Right lobe of liver (tissue), 6 donors: ENCODE measurements at regions not wholly inside any gene's neighbourhood (a gene's known extent, or its start where the extent isn't known, plus 50 kb on each side); places are given as distances from the start of the nearest gene placed in this dataset.

Experiments used
- ATAC-seq, 4 donors: fragments of 200-7000 bp; cut with Tn5 transposase; one replicate each; pipeline ENCODE4 v1.9.1; 2020; ENCODE audit warnings: mild to moderate bottlenecking in 4 of 4, moderate library complexity in 4 of 4
- DNase-seq, 3 donors: peaks; one replicate each; pipeline ENCODE4 v3.0.0-alpha.2; 2020
- H3K27ac ChIP-seq, 3 donors: fragments of 200-600 bp; one replicate each; pipeline ENCODE4 v1.8.0; 2022
- H3K27me3 ChIP-seq, 2 donors: fragments of 200-600 bp; one replicate each; pipeline ENCODE4 v1.8.0; 2022
- H3K36me3 ChIP-seq, 4 donors: fragments of 200-600 bp; sonication (generic) in 1 of 4; one replicate each; pipeline versions ENCODE4 v1.5.1 to v1.8.0; 2017 to 2022; ENCODE audit warnings: control low read depth in 1 of 4
- H3K4me1 ChIP-seq, 4 donors: fragments of 200-600 bp; sonication (generic) in 1 of 4; one replicate each; pipeline versions ENCODE4 v1.5.1 to v1.8.0; 2017 to 2022; ENCODE audit warnings: control low read depth in 1 of 4
- H3K4me3 ChIP-seq, 3 donors: fragments of 200-600 bp; one replicate each; pipeline ENCODE4 v1.8.0; 2022
- H3K9me3 ChIP-seq, 4 donors: fragments of 200-600 bp; sonication (generic) in 1 of 4; one replicate each; pipeline versions ENCODE4 v1.5.1 to v1.8.0; 2017 to 2022; ENCODE audit warnings: control low read depth in 1 of 4
- CTCF ChIP-seq, 4 donors: fragments of 200-600 bp in 3 of 4; fragments of 450-650 bp in 1 of 4; IDR thresholded peaks; one replicate each; pipeline versions ENCODE4 v1.5.1 to v1.8.0; 2016 to 2022; ENCODE audit warnings: antibody characterized with exemption in 4 of 4, mild to moderate bottlenecking in 2 of 4
- POLR2A ChIP-seq: fragments of 450-650 bp; IDR thresholded peaks from one replicate; pipeline ENCODE4 v1.6.1; 2017; ENCODE audit warnings: antibody characterized with exemption, mild to moderate bottlenecking
- WGBS: methylation state at CpG from one replicate; pipeline ENCODE4 v1.1.6; 2018; ENCODE audit warnings: low coverage, low lambda C conversion rate; ENCODE audit not compliant: insufficient coverage; ENCODE audit errors: missing lambda C conversion rate; 5-methylcytosine and 5-hydroxymethylcytosine counted together
- intact Hi-C, 2 donors: fragments of 100-400 bp; cut with DNase I; formaldehyde crosslinking; loops; one replicate each; pipeline versions ENCODE4 v1.11.2 to v1.14.1; 2022
- donor health status: DM: no; HTN: yes; CAD: no.
- donor health status: DM: no; HTN: no; CAD: no.
- donor health status: DM: no; HTN: no; CAD: no.
- donor health status: DM: no; HTN: yes; CAD: no.
- donor health status: DM: no; HTN: yes; CAD: no.

GRCh38 chr7:155943251-155943899 is 131.1 kb upstream of the SHH start:
- Histone ChIP-seq H3K27ac (no peak overlapping the region), H3K27me3 (no peaks in the 10 kb centered on the region), H3K9me3 (peaks cover 0 to 5% (median 0%) of the 10 kb centered on the region in 4 donors), H3K4me1 (no peaks in the 10 kb centered on the region), H3K36me3 (no peaks in the 10 kb centered on the region), H3K4me3 (no peak overlapping the region)
- 69% methylated on average over 5 of the region's 6 CpGs for WGBS
- intact Hi-C loops: no loop called here
- no peak for ATAC-seq
- TF ChIP-seq POLR2A (no peak), CTCF (IDR thresholded peaks at IDR 0.05) (no peak)
- no peak for DNase-seq

GRCh38 chr7:155942226-155942950 is 130.1 kb upstream of the SHH start:
- 63% methylated on average over 4 of the region's 20 CpGs for WGBS
- H3K36me3 ChIP-seq: no peaks in the 10 kb centered on the region
- H3K9me3 ChIP-seq: peaks cover 0 to 5% (median 0%) of the 10 kb centered on the region in 4 donors
- H3K27me3 ChIP-seq: no peaks in the 10 kb centered on the region
- intact Hi-C loops: no loop called here
- no peak for TF ChIP-seq CTCF (IDR thresholded peaks at IDR 0.05)
- TF ChIP-seq POLR2A: no peak
- H3K4me3 ChIP-seq: no peak overlapping the region
- DNase-seq (no peak), ATAC-seq (no peak)
- H3K4me1 ChIP-seq: no peaks in the 10 kb centered on the region
- H3K27ac ChIP-seq: no peak overlapping the region

- Histone ChIP-seq H3K27me3 (no peaks in the 10 kb centered on the region), H3K9me3 (peaks cover 0 to 5% (median 0%) of the 10 kb centered on the region in 4 donors), H3K4me3 (no peak overlapping the region), H3K4me1 (no peaks in the 10 kb centered on the region), H3K27ac (no peak overlapping the region), H3K36me3 (no peaks in the 10 kb centered on the region)
- 40% methylated on average over 1 of the region's 4 CpGs for WGBS
- intact Hi-C loops: no loop called here
- TF ChIP-seq POLR2A (no peak), CTCF (IDR thresholded peaks at IDR 0.05) (no peak)
- DNase-seq (no peak), ATAC-seq (no peak)
Measured at GRCh38 chr7:155941688-155942087, 129.4 kb upstream of the SHH start.

- no peaks in the 10 kb centered on the region for H3K36me3 ChIP-seq
- TF ChIP-seq POLR2A (no peak), CTCF (IDR thresholded peaks at IDR 0.05) (no peak)
- DNase-seq: no peak
- intact Hi-C loops: no loop called here
- H3K27ac ChIP-seq: no peak overlapping the region
- no peak for ATAC-seq
- peaks cover 0 to 5% (median 0%) of the 10 kb centered on the region in 4 donors for H3K9me3 ChIP-seq
- no peaks in the 10 kb centered on the region for H3K27me3 ChIP-seq
- H3K4me3 ChIP-seq: no peak overlapping the region
- H3K4me1 ChIP-seq: no peaks in the 10 kb centered on the region
Measured at GRCh38 chr7:155939350-155939749, 127.1 kb upstream of the SHH start.
